ENCODE measurements at regions not wholly inside any gene's neighbourhood (a gene's known extent, or its start where the extent isn't known, plus 50 kb on each side); places are given as distances from the start of the nearest gene placed in this dataset.

- no peak overlapping the region for H3K4me2 ChIP-seq (ENCODE audit: insufficient read depth, insufficient read length, low read length)
- no peak overlapping the region for H3K14ac ChIP-seq (ENCODE audit: insufficient read depth, low read length)
Observed at GRCh38 chr2:761384-761783, 84.2 kb upstream of the TMEM18 start.

More at GRCh38 chr2:761384-761783, 84.2 kb upstream of the TMEM18 start:
- Histone ChIP-seq H4K20me1 (ENCODE audit: control insufficient read depth, insufficient read depth, insufficient read length) (no peaks in the 10 kb centered on the region), H3K79me1 (ENCODE audit: insufficient read depth, low read depth, low read length, poor library complexity, severe bottlenecking) (no peaks in the 10 kb centered on the region), H4K5ac (ENCODE audit: insufficient read length, low read depth, low read length) (no peak overlapping the region), H3K79me2 (ENCODE audit: insufficient read depth, low read length) (no peaks in the 10 kb centered on the region), H3K4ac (ENCODE audit: low read depth, low read length) (no peak overlapping the region), H2AK5ac (ENCODE audit: insufficient read length, low read length) (no peak overlapping the region), H2BK20ac (ENCODE audit: low read depth, low read length, poor library complexity, severe bottlenecking) (no peak overlapping the region), H4K8ac (replicated peaks; ENCODE audit: insufficient read length, low read depth, low read length) (no peak overlapping the region), H3K23me2 (ENCODE audit: insufficient read length, low read depth, low read length, poor library complexity, severe bottlenecking) (no peaks in the 10 kb centered on the region), H3K27me3 (ENCODE audit: insufficient read depth, low read length) (no peaks in the 10 kb centered on the region), H3K27ac (ENCODE audit: insufficient read length, low read depth, low read length) (no peak overlapping the region), H3K23ac (ENCODE audit: insufficient read length, low read depth, low read length) (no peak overlapping the region), H2AFZ (ENCODE audit: low read length) (no peak overlapping the region), H2BK15ac (ENCODE audit: low read depth, low read length) (no peak overlapping the region), H3K9ac (ENCODE audit: extremely low read depth, insufficient read length, low read length) (no peak overlapping the region), H3T11ph (ENCODE audit: low read length) (no peak overlapping the region), H4K91ac (ENCODE audit: insufficient read length, low read depth, low read length) (no peak overlapping the region), H3K56ac (ENCODE audit: insufficient read length, low read depth, low read length) (no peak overlapping the region), H3K4me1 (ENCODE audit: insufficient read depth, low read length) (no peaks in the 10 kb centered on the region), H2BK120ac (ENCODE audit: low read depth, low read length, poor library complexity, severe bottlenecking) (no peak overlapping the region), H2BK12ac (ENCODE audit: insufficient read length, low read depth, low read length) (no peak overlapping the region), H3K9me3 (ENCODE audit: control insufficient read depth, low read depth, low read length) (no peaks in the 10 kb centered on the region), H3K18ac (ENCODE audit: insufficient read length, low read depth, low read length) (no peak overlapping the region), H2BK5ac (ENCODE audit: insufficient read length, low read length) (no peak overlapping the region)
- TF ChIP-seq CTCF (conservative IDR thresholded peaks at IDR 0.05) = no peak
- Mint-ChIP-seq H3K4me3 (no peak overlapping the region), H3K27me3 (ENCODE audit: low read depth) (peaks cover 3% of the 10 kb centered on the region), H3K9me3 (no peaks in the 10 kb centered on the region), H3K36me3 (ENCODE audit: insufficient read depth in 1 of 3, low read depth in 3 of 3) (no peaks in the 10 kb centered on the region; a peak in 1 of 7 replicates), H3K4me1 (peaks cover 7 to 17% of the 10 kb centered on the region in 2 experiments; a peak in 3 of 4 replicates), H3K27ac (peak overlapping the region in 1 of 3 experiments; percentile 46; a peak in 1 of 7 replicates)
- no CpG with 5 or more reads among the region's 6 CpGs for WGBS (ENCODE audit: extremely low coverage, insufficient read length, low lambda C conversion rate)
- DNase-seq = no peak

Data from H9 (cell line).